SK-N-MC (cell line): ENCODE measurements at regions not wholly inside any gene's neighbourhood (a gene's known extent, or its start where the extent isn't known, plus 50 kb on each side); places are given as distances from the start of the nearest gene placed in this dataset.

Experiments
- EZH2 ChIP-seq: fragments of 200-600 bp; sonication (generic); IDR thresholded peaks from one replicate; pipeline ENCODE4 v1.6.1; 2017; ENCODE audit warnings: antibody characterized with exemption
- POLR2AphosphoS5 ChIP-seq: IDR thresholded peaks from 2 replicates; pipeline ENCODE4 v1.6.1; 2012; ENCODE audit warnings: mild to moderate bottlenecking, low read depth, low read length, borderline replicate concordance

- TF ChIP-seq EZH2 (no peak), POLR2AphosphoS5 (no peak)
Observed at GRCh38 chr2:147133286-147133908, 711.4 kb upstream of the ACVR2A start.
